HG03457 (cell line): ENCODE measurements at regions not wholly inside any gene's neighbourhood (a gene's known extent, or its start where the extent isn't known, plus 50 kb on each side); places are given as distances from the start of the nearest gene placed in this dataset.

Experiments
- ATAC-seq: cut with Tn5 transposase; IDR thresholded peaks from one replicate; pipeline ENCODE4 v1.9.1; 2021; ENCODE audit warnings: moderate number of reproducible peaks; ENCODE audit not compliant: unreplicated experiment

GRCh38 chr17:37796076-37796475, 51.2 kb upstream of the HNF1B start:
- no peak for ATAC-seq
